ENCODE measurements at regions not wholly inside any gene's neighbourhood (a gene's known extent, or its start where the extent isn't known, plus 50 kb on each side); places are given as distances from the start of the nearest gene placed in this dataset.

DNA sequence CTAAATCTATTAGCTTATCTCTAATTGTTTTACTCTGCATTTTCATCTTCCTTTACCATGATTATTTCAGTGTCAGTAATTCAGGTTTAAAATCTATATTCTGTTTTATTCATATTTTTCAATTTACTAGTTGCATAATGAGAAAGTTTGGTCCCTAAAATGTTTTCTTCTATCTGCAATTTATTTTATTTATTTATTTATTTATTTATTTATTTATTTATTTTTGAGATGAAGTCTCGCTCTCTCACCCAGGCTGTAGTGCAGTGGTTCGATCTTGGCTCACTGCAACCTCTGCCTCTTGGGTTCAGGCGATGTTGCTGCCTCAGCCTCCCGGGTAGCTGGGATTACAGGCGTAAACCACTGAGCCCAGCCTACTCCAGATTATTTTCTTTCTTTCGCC lies 1597.3 kb downstream of the CDH8 start:
- TF ChIP-seq, protein P1, sequence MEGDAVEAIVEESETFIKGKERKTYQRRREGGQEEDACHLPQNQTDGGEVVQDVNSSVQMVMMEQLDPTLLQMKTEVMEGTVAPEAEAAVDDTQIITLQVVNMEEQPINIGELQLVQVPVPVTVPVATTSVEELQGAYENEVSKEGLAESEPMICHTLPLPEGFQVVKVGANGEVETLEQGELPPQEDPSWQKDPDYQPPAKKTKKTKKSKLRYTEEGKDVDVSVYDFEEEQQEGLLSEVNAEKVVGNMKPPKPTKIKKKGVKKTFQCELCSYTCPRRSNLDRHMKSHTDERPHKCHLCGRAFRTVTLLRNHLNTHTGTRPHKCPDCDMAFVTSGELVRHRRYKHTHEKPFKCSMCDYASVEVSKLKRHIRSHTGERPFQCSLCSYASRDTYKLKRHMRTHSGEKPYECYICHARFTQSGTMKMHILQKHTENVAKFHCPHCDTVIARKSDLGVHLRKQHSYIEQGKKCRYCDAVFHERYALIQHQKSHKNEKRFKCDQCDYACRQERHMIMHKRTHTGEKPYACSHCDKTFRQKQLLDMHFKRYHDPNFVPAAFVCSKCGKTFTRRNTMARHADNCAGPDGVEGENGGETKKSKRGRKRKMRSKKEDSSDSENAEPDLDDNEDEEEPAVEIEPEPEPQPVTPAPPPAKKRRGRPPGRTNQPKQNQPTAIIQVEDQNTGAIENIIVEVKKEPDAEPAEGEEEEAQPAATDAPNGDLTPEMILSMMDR (IDR thresholded peaks at IDR 0.05; ENCODE audit: low read depth, low read length) = no peak
- no peak for DNase-seq (ENCODE audit: extremely low read depth, low read depth)

DNA sequence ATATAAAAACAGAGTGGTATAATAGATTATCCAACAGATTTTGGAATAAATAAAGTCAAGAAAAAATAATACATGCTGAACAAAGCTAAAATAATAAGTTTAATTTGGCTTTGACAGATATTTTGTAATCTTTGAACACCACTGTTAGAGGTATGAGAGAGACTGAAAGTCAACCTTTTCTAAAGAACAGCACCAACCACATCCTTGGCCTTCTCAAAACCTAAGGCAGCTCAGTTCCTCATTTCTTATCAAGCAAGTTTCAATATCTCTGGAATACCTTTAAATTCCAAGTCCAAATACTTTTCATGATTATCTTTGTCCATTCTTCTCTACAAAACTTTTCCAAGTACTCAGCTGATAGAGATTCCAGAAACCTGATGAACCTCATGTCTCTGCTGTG lies 1603.8 kb downstream of the CDH8 start:
- TF ChIP-seq, protein P1 (IDR thresholded peaks at IDR 0.05; ENCODE audit: low read depth, low read length) = no peak
- DNase-seq (ENCODE audit: extremely low read depth, low read depth) = no peak

DNA sequence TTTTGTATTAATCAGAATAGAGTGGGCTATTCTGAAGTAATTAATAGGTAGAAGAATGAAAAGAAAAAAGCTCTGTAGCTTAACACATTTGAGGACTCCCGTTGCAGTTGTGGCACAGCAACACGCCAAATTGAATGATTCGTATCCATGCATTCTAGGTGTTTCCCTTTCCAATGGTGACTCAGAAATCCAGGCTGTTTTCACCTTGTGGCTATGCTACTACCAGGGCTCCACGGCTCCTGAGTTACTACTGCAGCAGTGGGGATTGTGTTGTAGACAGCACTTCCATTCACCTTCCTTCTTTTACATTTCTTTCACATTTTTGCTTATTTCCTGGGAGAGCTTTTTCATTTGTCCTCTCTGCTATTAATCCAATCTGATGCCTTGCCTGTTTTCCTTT lies 1616.4 kb downstream of the CDH8 start:
- DNase-seq (ENCODE audit: extremely low read depth, low read depth) = no peak
- TF ChIP-seq, protein P1 (IDR thresholded peaks at IDR 0.05; ENCODE audit: low read depth, low read length) = no peak

DNA sequence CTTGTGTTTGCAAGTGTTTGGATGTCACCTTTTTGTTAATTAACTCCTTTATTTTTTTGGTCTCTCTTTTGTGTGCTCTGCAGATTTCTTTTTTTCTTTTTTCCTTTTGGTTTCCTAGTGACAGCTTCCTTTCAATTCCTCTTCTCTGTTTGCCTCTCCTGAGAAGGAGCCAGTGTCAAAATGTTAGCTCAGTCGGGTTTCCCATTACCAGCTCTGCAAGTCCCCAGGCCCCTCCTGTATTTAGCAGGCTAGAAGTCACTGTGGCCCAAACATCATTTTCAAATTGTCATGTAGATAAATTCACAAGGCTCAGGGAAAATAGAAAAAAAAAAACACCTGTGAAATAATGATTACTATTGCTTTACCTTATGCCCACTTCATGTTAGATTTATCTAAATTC lies 1621.6 kb downstream of the CDH8 start:
- TF ChIP-seq, protein P1 (IDR thresholded peaks at IDR 0.05; ENCODE audit: low read depth, low read length) = no peak
- DNase-seq (ENCODE audit: extremely low read depth, low read depth) = no peak

DNA sequence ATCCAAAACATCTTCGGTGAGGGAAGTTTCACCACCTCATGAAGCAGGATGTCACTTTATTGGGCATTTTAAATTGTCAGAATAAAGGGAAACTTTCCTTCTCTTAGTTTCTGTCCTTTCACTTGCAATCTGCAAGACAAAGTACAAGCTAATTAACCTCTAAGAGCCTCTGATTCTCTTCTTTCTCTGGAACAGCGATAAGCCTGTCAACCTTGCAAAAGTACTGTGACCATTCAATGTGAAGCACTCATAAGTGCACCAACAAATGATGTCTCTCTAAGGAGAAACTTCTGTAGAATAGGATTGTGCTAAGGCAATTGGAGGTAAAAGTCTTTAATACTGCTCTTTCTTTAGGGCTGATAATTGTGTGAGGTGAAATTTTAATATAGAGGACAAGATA lies 1622.3 kb downstream of the CDH8 start:
- DNase-seq (ENCODE audit: extremely low read depth, low read depth) = no peak
- TF ChIP-seq, protein P1 (IDR thresholded peaks at IDR 0.05; ENCODE audit: low read depth, low read length) = no peak

DNA sequence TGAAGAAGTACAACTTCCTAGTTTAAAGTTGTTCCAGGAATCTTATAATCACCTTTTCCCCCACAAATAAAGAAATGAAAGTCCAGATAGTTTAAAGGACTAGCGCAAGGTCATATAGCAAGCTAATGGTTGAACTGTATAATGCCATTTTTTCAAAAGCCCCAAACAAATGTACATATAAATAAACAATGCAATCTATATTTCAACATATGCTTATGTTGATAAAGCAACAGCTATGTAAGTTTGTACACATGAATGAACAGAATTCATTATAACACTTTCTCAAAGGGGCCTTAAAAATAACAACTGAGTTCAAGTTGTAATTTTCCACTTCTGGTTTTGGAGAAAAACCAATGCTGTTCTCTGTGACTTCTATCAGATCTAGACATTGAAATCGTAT lies 1628.6 kb downstream of the CDH8 start:
- DNase-seq (ENCODE audit: extremely low read depth, low read depth) = no peak
- TF ChIP-seq, protein P1 (IDR thresholded peaks at IDR 0.05; ENCODE audit: low read depth, low read length) = no peak

DNA sequence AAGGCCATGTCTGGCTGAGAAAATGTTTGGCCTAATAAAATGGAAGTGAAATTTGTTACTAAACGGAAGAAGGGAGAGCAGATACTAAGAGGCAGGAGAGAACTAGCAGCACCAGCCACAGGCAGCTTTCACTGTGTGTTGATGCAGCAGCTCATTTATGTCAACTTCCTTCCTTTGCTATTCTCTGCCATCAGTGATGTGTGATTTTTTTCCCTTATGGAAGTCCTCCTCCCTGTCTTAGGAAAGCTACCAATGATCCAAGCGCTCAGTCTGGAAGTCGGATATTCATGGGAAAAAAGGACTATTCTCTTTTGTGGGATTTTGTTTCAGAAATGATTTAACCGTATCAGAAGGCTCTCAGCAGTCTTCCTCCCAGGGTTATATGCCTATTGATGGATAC lies 1629.2 kb downstream of the CDH8 start:
- TF ChIP-seq, protein P1 (IDR thresholded peaks at IDR 0.05; ENCODE audit: low read depth, low read length) = no peak
- DNase-seq (ENCODE audit: extremely low read depth, low read depth) = no peak
